ENCODE measurements at regions not wholly inside any gene's neighbourhood (a gene's known extent, or its start where the extent isn't known, plus 50 kb on each side); places are given as distances from the start of the nearest gene placed in this dataset.

DNA sequence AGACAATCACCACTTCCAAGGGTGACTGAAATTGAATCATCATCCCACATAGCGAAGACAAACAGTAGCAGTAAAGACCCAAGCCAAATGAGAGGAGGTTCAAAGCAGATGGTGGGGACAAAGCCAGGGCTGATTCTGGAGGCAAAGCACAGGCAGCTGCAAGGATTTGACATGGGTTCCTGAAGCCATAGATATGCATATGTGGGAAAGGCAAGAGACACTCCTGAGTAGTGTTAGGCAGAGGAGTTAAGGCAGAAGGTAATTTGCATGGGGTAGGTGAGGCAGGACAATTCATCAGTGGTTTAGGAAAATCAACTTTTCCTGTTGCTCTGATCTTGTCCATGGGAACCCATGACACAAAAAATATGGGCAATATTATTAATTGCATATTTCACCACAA, 462.8 kb downstream of the FAM181B start:
- no peak overlapping the region for H3K9ac ChIP-seq (replicated peaks in 1 of 4; ENCODE audit: extremely low read depth in 1 of 4, low read depth in 3 of 4, low read length in 3 of 4)
- no peak overlapping the region for H3K4me3 ChIP-seq (ENCODE audit: extremely low read depth in 1 of 4, insufficient read depth in 2 of 4, low read depth in 3 of 4, low read length in 4 of 4)
- H2BK20ac ChIP-seq (ENCODE audit: low read length), result peak overlapping the region; percentile 9; the same call in 1 of the 2 replicates
- H4K5ac ChIP-seq (ENCODE audit: insufficient read length, low read depth, low read length), result no peak overlapping the region
- TF ChIP-seq RAD21 (IDR thresholded peaks at IDR 0.05 in 1 of 2, conservative IDR thresholded peaks at IDR 0.05 in 1 of 2; ENCODE audit: low read depth in 2 of 2, low read length in 2 of 2) (no peak), RNF2 (IDR thresholded peaks at IDR 0.05; ENCODE audit: borderline replicate concordance, low read depth, low read length, missing control alignments, poor library complexity, severe bottlenecking) (no peak), MAFK (IDR thresholded peaks at IDR 0.05; ENCODE audit: low read depth, low read length) (no peak), ASH2L (IDR thresholded peaks at IDR 0.05; ENCODE audit: low read length) (no peak), SIX5 (IDR thresholded peaks at IDR 0.05; ENCODE audit: low read depth, low read length) (no peak), SRF (IDR thresholded peaks at IDR 0.05; ENCODE audit: low read depth, low read length) (no peak)
- TF ChIP-seq, protein P1, sequence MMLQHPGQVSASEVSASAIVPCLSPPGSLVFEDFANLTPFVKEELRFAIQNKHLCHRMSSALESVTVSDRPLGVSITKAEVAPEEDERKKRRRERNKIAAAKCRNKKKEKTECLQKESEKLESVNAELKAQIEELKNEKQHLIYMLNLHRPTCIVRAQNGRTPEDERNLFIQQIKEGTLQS (IDR thresholded peaks at IDR 0.05; ENCODE audit: insufficient read depth, low read depth, low read length), result no peak
- H3K14ac ChIP-seq (ENCODE audit: insufficient read length), result no peak overlapping the region
- FAIRE-seq (no peak), DNase-seq (ENCODE audit: low read depth in 1 of 2, low spot score in 2 of 2) (no peak)
- POLR2A ChIA-PET (ENCODE audit: partially characterized antibody), result no interaction called here
- CTCF ChIA-PET (ENCODE audit: partially characterized antibody), result interaction anchor here (2.5 kb wide), 1 partner anchor 425 kb away, joined by 11 read pairs; no protein-coding TSS in a partner anchor
- no peaks in the 10 kb centered on the region for H3K79me1 ChIP-seq (ENCODE audit: low read depth, low read length)
- no peak overlapping the region for H4K8ac ChIP-seq (ENCODE audit: extremely low read depth, insufficient read depth, low read length)
- H3K4ac ChIP-seq (replicated peaks; ENCODE audit: insufficient read length, low read depth, low read length), result no peak overlapping the region
- peak overlapping the region; percentile 19 for H2AFZ ChIP-seq (ENCODE audit: low read length)
- H3K27me3 ChIP-seq (replicated peaks in 1 of 4; ENCODE audit: control insufficient read depth in 3 of 4, extremely low read depth in 1 of 4, insufficient read depth in 3 of 4, low read length in 3 of 4), result no peaks in the 10 kb centered on the region
- no peak overlapping the region for H3K27ac ChIP-seq (ENCODE audit: low read depth, low read length)
- H4K91ac ChIP-seq (replicated peaks; ENCODE audit: insufficient read length, low read length), result no peak overlapping the region
- no peak overlapping the region; the same call in 1 of the 2 replicates for H2BK15ac ChIP-seq (ENCODE audit: low read length)
- H3K56ac ChIP-seq (replicated peaks; ENCODE audit: insufficient read length, low read depth, low read length), result no peak overlapping the region
- H3K4me1 ChIP-seq (replicated peaks in 1 of 4; ENCODE audit: control insufficient read depth in 3 of 4, insufficient read depth in 4 of 4, low read length in 3 of 4), result peaks cover 0 to 5% (median 2%) of the 10 kb centered on the region in 4 experiments; a peak in 3 of 7 replicates
- no peak overlapping the region for H2BK120ac ChIP-seq (replicated peaks; ENCODE audit: low read depth, low read length)
- 92% methylated on average over 1 of the region's 1 CpG; no CpG with 5 or more reads in 1 of the 2 experiments for WGBS, 2 experiments (ENCODE audit: extremely low coverage in 1 of 2, insufficient coverage in 1 of 2, insufficient read length in 1 of 2, insufficient replicate concordance in 2 of 2, low coverage in 1 of 2, low lambda C conversion rate in 2 of 2, missing lambda C conversion rate in 1 of 2)
- H2BK12ac ChIP-seq (ENCODE audit: low read depth, low read length), result no peak overlapping the region
- H3K4me2 ChIP-seq (ENCODE audit: insufficient read depth in 1 of 2, low read depth in 2 of 2, low read length in 2 of 2), result no peak overlapping the region; a peak in 1 of 4 replicates
- no peaks in the 10 kb centered on the region for H4K20me1 ChIP-seq (replicated peaks in 1 of 2; ENCODE audit: control insufficient read depth in 1 of 2, insufficient read depth in 2 of 2, low read length in 2 of 2)
- H3K9me3 ChIP-seq (ENCODE audit: insufficient read depth in 2 of 2, low read depth in 1 of 2, low read length in 1 of 2), result no peaks in the 10 kb centered on the region
- no peak overlapping the region for H2BK5ac ChIP-seq (ENCODE audit: low read depth, low read length)
- no peaks in the 10 kb centered on the region for H3K23me2 ChIP-seq (ENCODE audit: low read depth, low read length)
- no peak overlapping the region for H3K23ac ChIP-seq (ENCODE audit: insufficient read length)
- H2AK5ac ChIP-seq (ENCODE audit: low read depth, low read length), result no peak overlapping the region
- no peaks in the 10 kb centered on the region for H3K79me2 ChIP-seq (ENCODE audit: control insufficient read depth in 1 of 2, insufficient read depth in 2 of 2, low read length in 2 of 2)
- H3K36me3 ChIP-seq (ENCODE audit: control insufficient read depth in 2 of 4, insufficient read depth in 4 of 4, low read length in 3 of 4), result no peaks in the 10 kb centered on the region
- no peak overlapping the region for H3K18ac ChIP-seq (ENCODE audit: extremely low read depth, low read length)

Data from H1 (cell line).